ENCODE measurements at regions not wholly inside any gene's neighbourhood (a gene's known extent, or its start where the extent isn't known, plus 50 kb on each side); places are given as distances from the start of the nearest gene placed in this dataset.

- Histone ChIP-seq H3K4me2 (ENCODE audit: low read depth, low read length) (no peak overlapping the region), H3K36me3 (replicated peaks; ENCODE audit: insufficient read depth, low read length) (no peaks in the 10 kb centered on the region), H3K79me2 (ENCODE audit: low read length) (no peaks in the 10 kb centered on the region), H3K27ac (ENCODE audit: low read length) (no peak overlapping the region), H3K9me2 (replicated peaks; ENCODE audit: insufficient read depth, low read length) (no peaks in the 10 kb centered on the region), H2AFZ (ENCODE audit: low read length) (no peak overlapping the region), H3K27me3 (replicated peaks; ENCODE audit: insufficient read depth, low read length) (no peaks in the 10 kb centered on the region), H3K9me3 (replicated peaks; ENCODE audit: insufficient read depth, low read length) (no peaks in the 10 kb centered on the region), H3F3A (ENCODE audit: insufficient read depth, low read length) (no peaks in the 10 kb centered on the region), H3K9ac (ENCODE audit: low read length) (no peak overlapping the region), H4K20me1 (ENCODE audit: insufficient read depth, low read length) (no peaks in the 10 kb centered on the region), H3K4me3 (ENCODE audit: low read length) (no peak overlapping the region), H3K4me1 (ENCODE audit: low read length) (no peaks in the 10 kb centered on the region)
- DNase-seq = no peak
- TF ChIP-seq EZH2 (optimal IDR thresholded peaks at IDR 0.05; ENCODE audit: low read depth, low read length) (no peak), EZH2phosphoT487 (IDR thresholded peaks at IDR 0.05; ENCODE audit: low read length) (no peak), CTCF (IDR thresholded peaks at IDR 0.05; ENCODE audit: low read length) (no peak)
Observed at GRCh38 chr22:47713941-47714340, 951.5 kb downstream of the TBC1D22A start.

GRCh38 chr22:47710135-47710534 is 947.7 kb downstream of the TBC1D22A start:
- H4K20me1 ChIP-seq (ENCODE audit: insufficient read depth, low read length) = no peaks in the 10 kb centered on the region
- H3K36me3 ChIP-seq (replicated peaks; ENCODE audit: insufficient read depth, low read length) = no peaks in the 10 kb centered on the region
- H3K79me2 ChIP-seq (ENCODE audit: low read length) = no peaks in the 10 kb centered on the region
- H3K9me3 ChIP-seq (replicated peaks; ENCODE audit: insufficient read depth, low read length) = no peaks in the 10 kb centered on the region
- no peak overlapping the region for H3K4me3 ChIP-seq (ENCODE audit: low read length)
- DNase-seq = no peak
- no peaks in the 10 kb centered on the region for H3K4me1 ChIP-seq (ENCODE audit: low read length)
- no peaks in the 10 kb centered on the region for H3F3A ChIP-seq (ENCODE audit: insufficient read depth, low read length)
- H3K27me3 ChIP-seq (replicated peaks; ENCODE audit: insufficient read depth, low read length) = no peaks in the 10 kb centered on the region
- no peak overlapping the region for H3K27ac ChIP-seq (ENCODE audit: low read length)
- H3K4me2 ChIP-seq (ENCODE audit: low read depth, low read length) = no peak overlapping the region
- H2AFZ ChIP-seq (ENCODE audit: low read length) = no peak overlapping the region
- TF ChIP-seq EZH2 (optimal IDR thresholded peaks at IDR 0.05; ENCODE audit: low read depth, low read length) (no peak), EZH2phosphoT487 (IDR thresholded peaks at IDR 0.05; ENCODE audit: low read length) (no peak), CTCF (IDR thresholded peaks at IDR 0.05; ENCODE audit: low read length) (no peak)
- no peak overlapping the region for H3K9ac ChIP-seq (ENCODE audit: low read length)
- H3K9me2 ChIP-seq (replicated peaks; ENCODE audit: insufficient read depth, low read length) = no peaks in the 10 kb centered on the region

- Histone ChIP-seq H4K20me1 (ENCODE audit: insufficient read depth, low read length) (no peaks in the 10 kb centered on the region), H3K9me3 (replicated peaks; ENCODE audit: insufficient read depth, low read length) (no peaks in the 10 kb centered on the region), H3K9me2 (replicated peaks; ENCODE audit: insufficient read depth, low read length) (no peaks in the 10 kb centered on the region), H3F3A (ENCODE audit: insufficient read depth, low read length) (no peaks in the 10 kb centered on the region), H3K36me3 (replicated peaks; ENCODE audit: insufficient read depth, low read length) (no peaks in the 10 kb centered on the region), H2AFZ (ENCODE audit: low read length) (no peak overlapping the region), H3K4me1 (ENCODE audit: low read length) (no peaks in the 10 kb centered on the region), H3K4me3 (ENCODE audit: low read length) (no peak overlapping the region), H3K9ac (ENCODE audit: low read length) (no peak overlapping the region), H3K79me2 (ENCODE audit: low read length) (no peaks in the 10 kb centered on the region), H3K27me3 (replicated peaks; ENCODE audit: insufficient read depth, low read length) (no peaks in the 10 kb centered on the region), H3K4me2 (ENCODE audit: low read depth, low read length) (no peak overlapping the region), H3K27ac (ENCODE audit: low read length) (no peak overlapping the region)
- DNase-seq = no peak
- TF ChIP-seq CTCF (IDR thresholded peaks at IDR 0.05; ENCODE audit: low read length) (no peak), EZH2 (optimal IDR thresholded peaks at IDR 0.05; ENCODE audit: low read depth, low read length) (no peak), EZH2phosphoT487 (IDR thresholded peaks at IDR 0.05; ENCODE audit: low read length) (no peak)
Observed at GRCh38 chr22:47705350-47705749, 942.9 kb downstream of the TBC1D22A start.

Data from MM.1S (cell line).